ENCODE measurements at regions not wholly inside any gene's neighbourhood (a gene's known extent, or its start where the extent isn't known, plus 50 kb on each side); places are given as distances from the start of the nearest gene placed in this dataset.
"Not testable (repeated sequence)": the region's sequence is repeated elsewhere in the genome, so short reads cannot be mapped to it uniquely, and the experiment has no call there.

DNA sequence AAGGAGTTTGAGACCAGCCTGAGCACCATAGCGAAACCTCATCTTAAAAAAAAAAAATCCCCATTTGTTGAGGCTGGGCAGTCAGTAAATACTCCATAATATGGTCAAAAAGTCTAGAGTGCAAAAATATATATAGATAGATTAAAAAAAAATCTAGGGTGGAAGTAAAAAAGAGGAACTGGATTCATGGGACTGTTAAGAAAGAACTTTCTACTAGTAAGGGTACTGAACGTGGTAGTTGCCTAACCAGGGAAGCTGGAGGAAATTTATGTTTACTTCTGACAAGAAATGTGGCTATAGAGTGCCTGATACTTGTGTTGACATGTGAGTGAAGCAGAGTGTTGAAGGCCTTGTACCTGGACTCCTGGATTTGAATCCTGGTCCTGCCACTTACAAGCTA lies 265.9 kb upstream of the FAM78B start:
- Histone ChIP-seq H4K20me1 (ENCODE audit: control insufficient read depth, insufficient read depth, low read depth, low read length) (no peaks in the 10 kb centered on the region), H3K9me2 (replicated peaks; ENCODE audit: control insufficient read depth, low read length) (no peaks in the 10 kb centered on the region), H3K4me1 (ENCODE audit: control insufficient read depth, low read length) (no peaks in the 10 kb centered on the region), H3K36me3 (ENCODE audit: control insufficient read depth, low read length) (no peaks in the 10 kb centered on the region), H3K4me3 (ENCODE audit: low read length) (no peak overlapping the region), H3F3A (ENCODE audit: control insufficient read depth, insufficient read depth) (no peaks in the 10 kb centered on the region), H3K4me2 (ENCODE audit: low read length) (no peak overlapping the region), H3K9me3 (ENCODE audit: control insufficient read depth, insufficient read depth, low read length) (no peaks in the 10 kb centered on the region), H3K27me3 (ENCODE audit: control insufficient read depth, low read length) (no peaks in the 10 kb centered on the region), H3K79me2 (ENCODE audit: control insufficient read depth, low read length) (no peaks in the 10 kb centered on the region), H3K27ac (ENCODE audit: low read depth, low read length) (no peak overlapping the region)
- TF ChIP-seq, protein P1, sequence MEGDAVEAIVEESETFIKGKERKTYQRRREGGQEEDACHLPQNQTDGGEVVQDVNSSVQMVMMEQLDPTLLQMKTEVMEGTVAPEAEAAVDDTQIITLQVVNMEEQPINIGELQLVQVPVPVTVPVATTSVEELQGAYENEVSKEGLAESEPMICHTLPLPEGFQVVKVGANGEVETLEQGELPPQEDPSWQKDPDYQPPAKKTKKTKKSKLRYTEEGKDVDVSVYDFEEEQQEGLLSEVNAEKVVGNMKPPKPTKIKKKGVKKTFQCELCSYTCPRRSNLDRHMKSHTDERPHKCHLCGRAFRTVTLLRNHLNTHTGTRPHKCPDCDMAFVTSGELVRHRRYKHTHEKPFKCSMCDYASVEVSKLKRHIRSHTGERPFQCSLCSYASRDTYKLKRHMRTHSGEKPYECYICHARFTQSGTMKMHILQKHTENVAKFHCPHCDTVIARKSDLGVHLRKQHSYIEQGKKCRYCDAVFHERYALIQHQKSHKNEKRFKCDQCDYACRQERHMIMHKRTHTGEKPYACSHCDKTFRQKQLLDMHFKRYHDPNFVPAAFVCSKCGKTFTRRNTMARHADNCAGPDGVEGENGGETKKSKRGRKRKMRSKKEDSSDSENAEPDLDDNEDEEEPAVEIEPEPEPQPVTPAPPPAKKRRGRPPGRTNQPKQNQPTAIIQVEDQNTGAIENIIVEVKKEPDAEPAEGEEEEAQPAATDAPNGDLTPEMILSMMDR (IDR thresholded peaks at IDR 0.05; ENCODE audit: low read depth, low read length, poor library complexity, severe bottlenecking) = no peak
- no peak for TF ChIP-seq EZH2phosphoT487 (IDR thresholded peaks at IDR 0.05; ENCODE audit: borderline replicate concordance, low read length)

DNA sequence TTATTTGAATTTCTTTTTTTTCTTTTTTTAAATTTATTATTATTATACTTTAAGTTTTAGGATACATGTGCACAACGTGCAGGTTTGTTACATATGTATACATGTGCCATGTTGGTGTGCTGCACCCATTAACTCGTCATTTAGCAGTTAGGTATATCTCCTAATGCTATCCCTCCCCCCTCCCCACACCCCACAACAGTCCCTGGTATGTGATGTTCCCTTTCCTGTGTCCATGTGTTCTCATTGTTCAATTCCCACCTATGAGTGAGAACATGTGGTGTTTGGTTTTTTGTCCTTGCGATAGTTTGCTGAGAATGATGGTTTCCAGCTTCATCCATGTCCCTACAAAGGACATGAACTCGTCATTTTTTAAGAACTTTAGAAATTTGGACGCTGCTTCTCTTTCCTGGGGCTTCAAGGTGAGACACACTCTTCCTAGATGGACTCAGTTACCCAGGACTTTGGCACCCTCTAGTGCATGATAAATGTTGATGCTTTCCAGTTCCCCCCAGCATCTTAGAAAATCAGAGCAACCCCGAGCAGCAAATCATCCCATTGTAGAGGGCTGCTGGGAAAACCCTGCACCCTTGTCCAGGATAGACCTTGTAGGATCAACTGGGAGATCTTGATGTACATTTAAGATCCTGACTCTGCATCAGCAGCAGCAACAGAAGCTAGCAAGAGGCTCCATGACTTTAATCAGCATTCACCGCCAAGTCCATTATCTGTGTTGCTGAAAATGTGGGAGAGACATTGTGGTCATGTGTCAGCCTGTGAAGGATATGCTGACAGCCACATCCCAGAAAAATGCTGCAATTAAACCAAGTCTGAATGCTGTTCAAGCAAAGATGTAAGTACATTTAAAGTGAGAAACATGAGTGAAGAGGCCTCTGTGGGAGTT lies 266.9 kb upstream of the FAM78B start:
- H3K4me1 ChIP-seq (ENCODE audit: control insufficient read depth, low read length); H4K20me1 ChIP-seq (ENCODE audit: control insufficient read depth, insufficient read depth, low read depth, low read length); H3K9me2 ChIP-seq (replicated peaks; ENCODE audit: control insufficient read depth, low read length); H3K4me3 ChIP-seq (ENCODE audit: low read length); H3K36me3 ChIP-seq (ENCODE audit: control insufficient read depth, low read length); H3F3A ChIP-seq (ENCODE audit: control insufficient read depth, insufficient read depth); H3K79me2 ChIP-seq (ENCODE audit: control insufficient read depth, low read length); H3K4me2 ChIP-seq (ENCODE audit: low read length); H3K27ac ChIP-seq (ENCODE audit: low read depth, low read length); H3K27me3 ChIP-seq (ENCODE audit: control insufficient read depth, low read length); H3K9me3 ChIP-seq (ENCODE audit: control insufficient read depth, insufficient read depth, low read length): not testable (repeated sequence)
- TF ChIP-seq, protein P1 (IDR thresholded peaks at IDR 0.05; ENCODE audit: low read depth, low read length, poor library complexity, severe bottlenecking) = peak; percentile 44

DNA sequence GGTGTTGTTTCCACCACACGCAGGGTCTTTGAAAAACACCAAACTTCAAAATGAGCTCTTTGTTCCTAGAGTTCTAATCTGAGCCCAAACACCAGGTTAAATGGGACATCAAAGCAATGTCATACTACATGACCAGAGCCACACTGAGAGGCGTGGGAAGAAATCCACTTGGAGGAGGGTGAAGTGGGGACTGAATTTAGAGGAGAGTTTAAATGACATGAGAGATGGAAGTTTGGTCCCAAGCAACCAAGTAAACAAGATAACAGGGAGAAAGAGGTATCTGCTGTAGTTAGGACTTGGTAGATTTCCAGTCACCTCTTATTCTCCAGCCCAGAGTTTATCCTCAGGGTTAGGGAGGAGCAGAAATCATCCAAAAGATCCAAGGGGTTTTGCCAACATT lies 290.9 kb upstream of the FAM78B start:
- Histone ChIP-seq H4K20me1 (ENCODE audit: control insufficient read depth, insufficient read depth, low read depth, low read length) (no peaks in the 10 kb centered on the region), H3K27me3 (ENCODE audit: control insufficient read depth, low read length) (no peaks in the 10 kb centered on the region), H3K27ac (ENCODE audit: low read depth, low read length) (no peak overlapping the region), H3K4me2 (ENCODE audit: low read length) (no peak overlapping the region), H3K9me3 (ENCODE audit: control insufficient read depth, insufficient read depth, low read length) (no peaks in the 10 kb centered on the region), H3K36me3 (ENCODE audit: control insufficient read depth, low read length) (no peaks in the 10 kb centered on the region), H3K4me3 (ENCODE audit: low read length) (no peak overlapping the region), H3F3A (ENCODE audit: control insufficient read depth, insufficient read depth) (no peaks in the 10 kb centered on the region), H3K4me1 (ENCODE audit: control insufficient read depth, low read length) (no peaks in the 10 kb centered on the region), H3K9me2 (replicated peaks; ENCODE audit: control insufficient read depth, low read length) (no peaks in the 10 kb centered on the region), H3K79me2 (ENCODE audit: control insufficient read depth, low read length) (no peaks in the 10 kb centered on the region)
- TF ChIP-seq, protein P1 (IDR thresholded peaks at IDR 0.05; ENCODE audit: low read depth, low read length, poor library complexity, severe bottlenecking) = no peak
- TF ChIP-seq EZH2phosphoT487 (IDR thresholded peaks at IDR 0.05; ENCODE audit: borderline replicate concordance, low read length) = no peak
